GM19468 (cell line): ENCODE measurements at regions not wholly inside any gene's neighbourhood (a gene's known extent, or its start where the extent isn't known, plus 50 kb on each side); places are given as distances from the start of the nearest gene placed in this dataset.

Experiments used
- ATAC-seq: cut with Tn5 transposase; IDR thresholded peaks from one replicate; pipeline ENCODE4 v1.9.1; 2021; ENCODE audit warnings: mild to moderate bottlenecking, moderate library complexity, moderate number of reproducible peaks; ENCODE audit not compliant: unreplicated experiment; ENCODE audit errors: extremely low read depth

- ATAC-seq = no peak
Measured at GRCh38 chr5:160966921-160967320, 114.9 kb upstream of the ATP10B start.

- ATAC-seq = no peak
Measured at GRCh38 chr5:160961761-160962160, 109.8 kb upstream of the ATP10B start.

GRCh38 chr5:160961038-160961437, 109.0 kb upstream of the ATP10B start:
- no peak for ATAC-seq

- no peak for ATAC-seq
Measured at GRCh38 chr5:160960592-160960991, 108.6 kb upstream of the ATP10B start.

GRCh38 chr5:160959804-160960203, 107.8 kb upstream of the ATP10B start:
- no peak for ATAC-seq

GRCh38 chr5:160957312-160957861, 105.4 kb upstream of the ATP10B start:
- ATAC-seq = no peak

- no peak for ATAC-seq
Measured at GRCh38 chr5:160956051-160956450, 104.0 kb upstream of the ATP10B start.

GRCh38 chr5:160950311-160950710, 98.3 kb upstream of the ATP10B start:
- ATAC-seq = no peak

GRCh38 chr5:160940725-160941124, 88.7 kb upstream of the ATP10B start:
- ATAC-seq = no peak

GRCh38 chr5:160938532-160938931, 86.5 kb upstream of the ATP10B start:
- no peak for ATAC-seq

GRCh38 chr5:160937570-160937969, 85.6 kb upstream of the ATP10B start:
- no peak for ATAC-seq

- ATAC-seq = no peak
Measured at GRCh38 chr5:160935776-160936175, 83.8 kb upstream of the ATP10B start.

- ATAC-seq = no peak
Measured at GRCh38 chr5:160931283-160931682, 79.3 kb upstream of the ATP10B start.

- ATAC-seq = no peak
Measured at GRCh38 chr5:160930406-160930805, 78.4 kb upstream of the ATP10B start.

GRCh38 chr5:160929906-160930305, 77.9 kb upstream of the ATP10B start:
- no peak for ATAC-seq

GRCh38 chr5:160929360-160929759, 77.3 kb upstream of the ATP10B start:
- ATAC-seq = no peak

GRCh38 chr5:160926428-160926827, 74.4 kb upstream of the ATP10B start:
- ATAC-seq = no peak

GRCh38 chr5:160925281-160925680, 73.3 kb upstream of the ATP10B start:
- ATAC-seq = no peak

GRCh38 chr5:160923936-160924710, 72.1 kb upstream of the ATP10B start:
- ATAC-seq = no peak

- ATAC-seq = no peak
Measured at GRCh38 chr5:160923411-160923810, 71.4 kb upstream of the ATP10B start.

- no peak for ATAC-seq
Measured at GRCh38 chr5:160922311-160922710, 70.3 kb upstream of the ATP10B start.
